Stimulated activated naive CD4-positive, alpha-beta T cell (primary cell): ENCODE measurements at regions not wholly inside any gene's neighbourhood (a gene's known extent, or its start where the extent isn't known, plus 50 kb on each side); places are given as distances from the start of the nearest gene placed in this dataset.

ENCODE experiments used
- DNase-seq, 6 experiments: peaks; one replicate each; lab custom pipeline; 2025; lab: John Stamatoyannopoulos, UW

GRCh38 chr1:47574451-47575165 is 136.8 kb downstream of the FOXD2 start:
- DNase-seq: no peak

DNA sequence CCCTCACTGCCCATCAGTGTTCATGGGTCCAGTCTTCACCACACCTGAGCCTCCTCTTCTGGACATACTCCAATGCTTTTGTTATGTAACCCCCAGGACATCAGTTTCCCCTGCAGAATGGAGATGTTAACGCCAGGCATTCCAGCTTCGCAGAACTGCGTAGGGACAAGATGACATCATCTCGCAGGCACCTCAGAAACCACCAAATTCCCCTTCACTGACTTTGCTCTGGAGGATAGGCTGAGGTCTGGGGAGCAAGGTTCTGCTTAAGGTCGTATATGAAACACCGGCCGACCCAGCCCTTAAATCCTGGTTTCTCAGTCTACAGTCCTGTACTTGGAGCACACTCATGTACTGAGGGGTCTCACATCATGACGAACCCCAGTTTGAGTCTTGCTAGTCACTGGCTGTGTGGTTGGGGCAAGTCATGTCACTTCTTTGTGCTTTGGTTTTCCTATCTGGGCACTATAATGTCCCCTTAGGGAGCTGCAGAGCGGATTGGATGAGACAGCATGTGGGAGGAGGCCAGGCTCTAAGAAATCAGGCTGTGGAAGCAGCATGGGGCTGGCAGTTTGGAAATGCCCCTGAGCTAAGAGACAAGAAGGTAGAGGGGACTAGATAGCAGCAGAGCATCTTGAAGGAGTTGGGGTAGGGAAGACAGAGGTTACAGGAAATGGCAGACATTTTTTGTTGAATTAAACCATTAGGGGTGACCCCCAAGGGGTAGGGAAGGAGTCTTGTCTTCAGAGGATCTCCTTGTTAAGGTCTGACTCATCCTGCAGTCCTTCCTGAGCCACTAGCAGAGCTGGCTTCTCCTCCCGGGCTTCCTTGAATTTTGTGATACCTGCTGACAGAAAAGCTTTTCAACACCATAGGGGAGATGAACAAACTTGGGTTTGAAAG is 138.3 kb downstream of the FOXD2 start:
- no peak for DNase-seq

GRCh38 chr1:47576758-47577115 is 138.9 kb downstream of the FOXD2 start:
- DNase-seq: no peak

DNA sequence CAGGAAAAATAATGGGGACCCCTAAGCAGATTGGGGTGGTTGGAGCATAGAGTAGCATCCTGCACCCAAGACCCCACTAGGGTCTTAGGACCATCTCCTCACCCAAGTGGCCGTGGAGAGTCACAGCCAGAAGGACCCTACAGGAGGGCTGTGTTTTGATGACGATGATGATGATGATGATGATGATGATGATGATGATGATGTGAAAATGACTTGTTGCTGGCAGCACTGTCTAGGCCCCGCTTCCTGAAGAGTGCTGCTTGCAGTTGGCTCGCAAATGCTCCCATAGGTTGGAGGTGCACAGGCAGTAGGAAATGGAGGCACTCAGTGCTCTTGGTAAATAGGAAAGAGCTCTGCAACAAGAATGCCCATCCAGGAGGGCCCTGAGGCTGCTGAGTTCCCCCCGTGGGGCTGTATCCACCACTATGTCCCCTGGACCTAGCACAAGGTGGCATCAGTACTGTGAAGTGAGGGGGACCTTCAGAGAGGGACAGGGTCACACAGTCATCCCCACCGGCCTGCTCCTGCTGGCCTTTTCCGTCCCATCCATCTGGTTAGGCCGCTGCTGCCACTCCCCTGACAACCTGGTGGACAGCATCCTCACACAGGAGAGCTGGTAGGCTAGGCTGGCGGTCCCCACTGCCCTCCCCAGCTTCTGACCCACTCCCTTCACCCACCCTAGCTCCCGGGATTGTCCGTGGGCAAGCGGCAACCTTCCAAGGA is 139.6 kb downstream of the FOXD2 start:
- DNase-seq: no peak

GRCh38 chr1:47578026-47578720 is 140.3 kb downstream of the FOXD2 start:
- no peak for DNase-seq

GRCh38 chr1:47578721-47579419 is 141.0 kb downstream of the FOXD2 start:
- no peak for DNase-seq

DNA sequence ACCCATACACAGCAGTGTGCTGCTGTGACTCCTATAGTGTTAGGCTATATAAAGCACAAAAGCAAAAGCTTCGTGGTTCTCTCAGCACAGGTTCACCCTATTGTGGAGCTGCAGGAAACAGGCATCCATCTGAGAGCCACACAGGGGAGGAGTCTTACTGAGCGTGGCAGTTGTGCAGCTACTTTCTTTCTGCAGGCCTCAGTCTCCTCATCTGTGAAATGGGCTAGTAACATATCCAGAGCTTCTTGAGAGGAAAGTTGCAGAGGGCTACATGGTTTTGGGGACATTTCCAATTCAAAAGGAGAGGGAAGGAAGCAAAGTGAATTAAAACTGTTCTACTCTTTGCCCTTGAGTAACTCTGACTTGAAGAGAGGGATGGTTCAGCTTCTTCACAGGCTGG is 142.0 kb downstream of the FOXD2 start:
- DNase-seq: no peak

DNA sequence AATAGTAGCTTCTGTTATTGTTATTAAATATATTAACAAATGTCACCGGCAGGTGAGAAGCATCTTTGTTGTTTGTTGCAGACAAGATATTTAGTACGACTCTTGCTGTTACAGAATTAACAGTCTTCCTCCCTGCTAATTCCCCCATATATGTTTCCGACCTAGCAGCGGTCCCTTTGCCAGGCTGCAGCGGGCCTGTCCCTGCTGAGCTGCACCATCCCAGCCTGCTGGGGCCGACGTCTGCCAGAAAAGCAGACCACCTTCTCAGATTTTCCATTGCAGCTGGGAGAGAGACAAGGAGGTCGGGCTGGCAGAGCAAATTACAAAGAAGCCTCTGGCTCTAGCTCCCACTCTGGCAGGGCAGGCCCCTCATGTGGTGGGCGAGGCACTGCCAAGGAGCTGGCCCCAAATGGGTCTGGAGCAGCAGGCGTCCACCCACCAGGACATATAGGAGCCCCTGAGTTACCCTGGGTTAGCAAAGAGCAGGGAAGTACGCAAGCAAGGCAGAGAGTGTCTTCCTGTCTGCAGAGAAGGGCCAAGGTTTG is 142.7 kb downstream of the FOXD2 start:
- DNase-seq: no peak

GRCh38 chr1:47582891-47583608 is 145.2 kb downstream of the FOXD2 start:
- no peak for DNase-seq

DNA sequence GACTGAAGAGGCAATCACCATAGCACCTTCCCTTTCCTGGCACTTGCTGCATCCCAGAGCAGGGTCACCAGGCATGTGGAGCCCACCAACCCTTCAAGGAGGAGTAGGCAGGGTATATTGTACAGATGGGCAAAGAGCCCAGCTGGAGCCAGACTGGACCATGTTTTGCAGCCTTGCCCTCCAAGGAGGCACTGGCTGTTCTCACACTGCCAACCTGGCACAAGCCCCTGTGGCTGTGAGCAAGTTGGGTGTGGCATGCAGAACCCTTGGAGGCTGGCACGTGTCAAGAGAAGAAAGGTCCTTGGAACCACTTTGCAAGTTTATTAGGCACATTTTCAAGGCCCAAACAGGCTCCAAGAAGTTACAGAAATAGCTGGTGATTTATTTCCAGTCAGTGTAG is 146.4 kb downstream of the FOXD2 start:
- no peak for DNase-seq

- DNase-seq: no peak
Measured at GRCh38 chr1:47585141-47585902, 147.5 kb downstream of the FOXD2 start.

DNA sequence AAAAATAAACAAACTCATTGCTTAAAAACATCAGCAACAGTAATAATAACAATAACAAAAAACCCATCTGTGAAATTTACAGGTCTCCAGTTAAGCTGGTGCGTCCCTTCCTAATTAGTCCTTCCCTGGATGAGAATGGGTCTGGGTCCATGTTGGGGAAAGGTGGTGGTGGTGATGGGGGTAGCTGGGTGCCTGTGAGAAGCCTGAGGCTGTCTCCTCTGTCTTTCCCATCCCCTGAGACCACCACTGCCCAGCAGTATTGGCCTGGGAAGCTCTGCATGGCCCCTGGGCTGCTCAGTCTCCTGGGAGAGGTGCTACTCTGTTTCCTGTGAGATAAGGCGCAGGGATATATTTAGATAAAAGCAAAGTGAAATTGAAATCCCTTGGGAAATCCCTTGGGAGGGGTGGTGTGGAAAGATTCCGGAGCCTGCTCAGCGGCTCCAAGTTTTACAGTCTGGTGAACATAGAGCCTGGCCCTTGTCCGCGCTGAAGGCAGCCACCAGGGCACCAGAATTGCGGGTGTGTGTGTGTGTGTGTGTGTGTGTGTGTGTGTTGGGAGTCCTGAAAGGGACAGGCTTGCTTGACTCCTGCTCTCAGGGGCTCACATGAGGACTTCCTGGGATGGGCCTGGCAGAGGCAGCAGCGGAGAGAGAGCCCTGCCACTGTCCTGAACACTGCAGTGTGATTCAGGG is 150.2 kb downstream of the FOXD2 start:
- DNase-seq: no peak

GRCh38 chr1:47590523-47591225 is 152.8 kb downstream of the FOXD2 start:
- no peak for DNase-seq

GRCh38 chr1:47591801-47592200 is 154.0 kb downstream of the FOXD2 start:
- no peak for DNase-seq

DNA sequence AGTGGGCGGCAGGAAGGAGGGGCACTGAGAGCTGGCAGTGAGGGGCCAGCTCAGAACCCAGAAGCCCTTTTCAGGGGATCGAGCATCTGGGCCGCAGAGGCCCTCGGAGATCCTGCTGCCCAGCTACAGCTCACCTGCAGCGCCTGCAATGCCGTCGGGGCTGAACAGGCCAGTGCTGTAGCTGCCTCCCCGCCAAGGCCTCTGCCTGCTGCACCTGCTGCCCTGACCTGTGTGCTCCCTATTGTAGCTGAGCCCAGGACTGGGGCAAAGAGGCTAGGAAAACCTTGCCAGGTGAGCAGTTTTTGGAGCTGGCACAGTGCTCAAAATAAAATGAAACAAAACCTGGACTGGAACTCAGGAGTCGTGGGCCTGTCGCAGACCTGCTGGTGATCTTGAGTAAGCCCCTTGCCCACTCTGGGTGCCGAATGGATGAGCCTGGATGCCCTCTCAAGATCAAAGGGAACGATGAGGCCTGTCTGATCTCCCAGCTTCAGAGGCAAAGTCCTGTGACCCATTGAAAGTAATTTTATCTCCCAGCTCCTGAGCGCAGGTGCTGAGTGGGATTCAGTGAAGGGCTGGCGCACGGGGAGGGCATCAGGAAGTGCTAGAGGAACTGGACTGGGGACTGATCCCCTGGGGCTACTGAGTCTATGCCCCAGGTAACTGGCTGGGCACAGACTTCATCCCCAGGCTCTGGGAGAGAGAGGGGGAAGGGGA is 154.6 kb downstream of the FOXD2 start:
- no peak for DNase-seq

GRCh38 chr1:47593013-47593568 is 155.2 kb downstream of the FOXD2 start:
- no peak for DNase-seq

DNA sequence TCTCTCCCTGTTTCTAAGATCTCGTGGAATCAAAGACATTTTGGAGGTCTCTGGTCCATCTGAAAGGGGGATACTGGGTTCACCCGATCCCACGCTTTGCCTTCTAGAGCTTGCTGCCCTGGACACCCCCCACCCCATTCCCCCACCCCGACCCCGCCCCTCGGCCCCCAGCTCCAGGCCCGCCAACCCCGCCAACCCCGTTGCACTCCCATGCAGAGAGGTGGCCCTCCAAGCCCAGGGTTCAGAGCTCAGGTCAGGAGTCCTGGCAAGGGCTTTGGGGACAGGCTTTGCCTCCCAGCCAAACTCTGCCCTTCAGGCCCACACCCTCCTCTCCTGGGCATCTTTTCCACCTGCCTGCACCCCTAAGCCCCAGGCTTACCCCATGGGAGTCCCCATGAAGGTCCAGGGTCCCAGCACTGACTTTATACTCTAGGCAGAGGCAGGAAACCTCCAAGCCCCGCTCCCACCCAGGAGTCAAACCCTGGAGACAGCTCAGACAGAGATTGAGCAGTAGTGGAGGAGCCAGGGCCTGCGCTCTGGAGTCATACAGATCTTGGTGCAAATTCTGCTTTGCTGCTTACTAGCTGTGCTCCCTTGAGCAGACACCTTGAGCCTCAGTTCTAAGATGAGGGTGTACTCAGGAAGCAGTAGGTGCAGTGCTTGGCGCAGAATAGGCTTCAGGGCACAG is 155.9 kb downstream of the FOXD2 start:
- DNase-seq: no peak
